Prostate gland (tissue), 2 donors: ENCODE measurements at regions not wholly inside any gene's neighbourhood (a gene's known extent, or its start where the extent isn't known, plus 50 kb on each side); places are given as distances from the start of the nearest gene placed in this dataset.

Experiments
- POLR2AphosphoS5 ChIP-seq: sonication (generic); formaldehyde crosslinking; IDR thresholded peaks from one replicate; pipeline ENCODE4 v1.6.1; 2017; ENCODE audit warnings: antibody characterized with exemption
- TF ChIP-seq, protein P1 (sequence below), 4 experiments: fragments of 200-600 bp in 2 of 4; fragments of 450-650 bp in 2 of 4; sonication (generic) in 2 of 4; IDR thresholded peaks; 1 replicate in 3 of 4; 2 replicates in 1 of 4; pipeline ENCODE4 v1.5.1; 2016 to 2019; ENCODE audit warnings: antibody characterized with exemption in 4 of 4, mild to moderate bottlenecking in 2 of 4, moderate library complexity in 2 of 4

DNA sequence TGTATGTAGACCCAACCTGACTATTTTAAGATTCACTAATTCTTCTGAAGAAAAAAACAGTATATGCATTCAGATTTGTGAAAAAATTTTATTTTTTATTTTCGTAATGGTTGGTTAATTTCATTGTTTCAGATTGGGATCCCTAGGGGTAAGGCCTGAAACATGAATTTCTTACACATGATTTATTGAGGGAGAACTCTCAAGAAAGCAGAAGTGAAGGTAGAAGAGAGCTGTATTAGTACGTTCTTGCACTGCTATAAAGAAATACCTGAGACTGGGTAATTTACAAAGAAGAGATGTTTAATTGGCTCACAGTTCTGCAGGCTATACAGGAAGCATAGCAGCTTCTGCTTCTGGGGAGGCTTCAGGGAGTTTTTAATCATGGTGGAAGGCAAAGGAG lies 611.9 kb upstream of the TECRL start:
- TF ChIP-seq POLR2AphosphoS5: no peak
- TF ChIP-seq, protein P1, sequence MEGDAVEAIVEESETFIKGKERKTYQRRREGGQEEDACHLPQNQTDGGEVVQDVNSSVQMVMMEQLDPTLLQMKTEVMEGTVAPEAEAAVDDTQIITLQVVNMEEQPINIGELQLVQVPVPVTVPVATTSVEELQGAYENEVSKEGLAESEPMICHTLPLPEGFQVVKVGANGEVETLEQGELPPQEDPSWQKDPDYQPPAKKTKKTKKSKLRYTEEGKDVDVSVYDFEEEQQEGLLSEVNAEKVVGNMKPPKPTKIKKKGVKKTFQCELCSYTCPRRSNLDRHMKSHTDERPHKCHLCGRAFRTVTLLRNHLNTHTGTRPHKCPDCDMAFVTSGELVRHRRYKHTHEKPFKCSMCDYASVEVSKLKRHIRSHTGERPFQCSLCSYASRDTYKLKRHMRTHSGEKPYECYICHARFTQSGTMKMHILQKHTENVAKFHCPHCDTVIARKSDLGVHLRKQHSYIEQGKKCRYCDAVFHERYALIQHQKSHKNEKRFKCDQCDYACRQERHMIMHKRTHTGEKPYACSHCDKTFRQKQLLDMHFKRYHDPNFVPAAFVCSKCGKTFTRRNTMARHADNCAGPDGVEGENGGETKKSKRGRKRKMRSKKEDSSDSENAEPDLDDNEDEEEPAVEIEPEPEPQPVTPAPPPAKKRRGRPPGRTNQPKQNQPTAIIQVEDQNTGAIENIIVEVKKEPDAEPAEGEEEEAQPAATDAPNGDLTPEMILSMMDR (IDR thresholded peaks at IDR 0.05): no peak
